Astrocyte (in vitro differentiated cells and primary cell): ENCODE measurements at regions not wholly inside any gene's neighbourhood (a gene's known extent, or its start where the extent isn't known, plus 50 kb on each side); places are given as distances from the start of the nearest gene placed in this dataset.

ENCODE experiments used
- CTCF ChIP-seq: IDR thresholded peaks from 2 replicates; pipeline ENCODE4 v1.5.1; 2011; ENCODE audit warnings: low read depth, mild to moderate bottlenecking, inconsistent platforms, low read length, moderate library complexity; ENCODE audit not compliant: insufficient read depth
- EZH2 ChIP-seq: IDR thresholded peaks from 2 replicates; pipeline ENCODE4 v1.6.1; 2012; ENCODE audit warnings: mild to moderate bottlenecking, low read length, inconsistent platforms; ENCODE audit not compliant: insufficient read depth

GRCh38 chr2:128596396-128597120, 277.9 kb upstream of the HS6ST1 start:
- TF ChIP-seq CTCF (no peak), EZH2 (no peak)
